ENCODE measurements at regions not wholly inside any gene's neighbourhood (a gene's known extent, or its start where the extent isn't known, plus 50 kb on each side); places are given as distances from the start of the nearest gene placed in this dataset.

DNA sequence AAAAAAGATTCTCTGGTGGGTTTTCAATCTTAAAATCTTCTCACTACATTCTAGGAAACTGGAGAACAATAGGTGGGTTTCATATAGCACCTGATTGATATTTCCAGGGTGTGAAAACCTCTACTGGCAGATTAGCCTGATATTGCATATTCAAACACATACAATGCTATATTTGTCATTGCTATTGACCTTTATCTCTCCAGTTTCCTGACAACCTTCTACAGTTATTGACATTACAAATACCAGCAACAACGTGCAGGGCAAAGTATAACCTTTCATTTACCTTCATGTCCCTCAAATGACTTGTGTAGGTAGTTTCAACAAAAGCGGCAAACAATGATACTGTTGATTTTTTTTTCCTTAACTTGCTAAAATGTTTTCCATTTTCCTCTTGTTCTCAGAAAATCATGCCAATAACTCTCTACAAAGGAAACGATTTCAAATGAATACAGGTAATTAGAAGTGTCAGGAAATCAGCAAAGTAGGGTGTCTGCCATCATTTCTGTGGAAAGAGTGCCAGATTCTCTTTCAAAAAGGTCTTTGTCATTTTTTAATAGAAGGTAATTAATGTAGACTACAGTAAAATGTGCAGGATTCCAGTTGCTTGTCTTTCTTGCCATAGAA is 72.6 kb upstream of the CDIN1 start:
- no peak for TF ChIP-seq EZH2 (IDR thresholded peaks at IDR 0.05; ENCODE audit: insufficient read depth, low read length)
- TF ChIP-seq, protein P1, sequence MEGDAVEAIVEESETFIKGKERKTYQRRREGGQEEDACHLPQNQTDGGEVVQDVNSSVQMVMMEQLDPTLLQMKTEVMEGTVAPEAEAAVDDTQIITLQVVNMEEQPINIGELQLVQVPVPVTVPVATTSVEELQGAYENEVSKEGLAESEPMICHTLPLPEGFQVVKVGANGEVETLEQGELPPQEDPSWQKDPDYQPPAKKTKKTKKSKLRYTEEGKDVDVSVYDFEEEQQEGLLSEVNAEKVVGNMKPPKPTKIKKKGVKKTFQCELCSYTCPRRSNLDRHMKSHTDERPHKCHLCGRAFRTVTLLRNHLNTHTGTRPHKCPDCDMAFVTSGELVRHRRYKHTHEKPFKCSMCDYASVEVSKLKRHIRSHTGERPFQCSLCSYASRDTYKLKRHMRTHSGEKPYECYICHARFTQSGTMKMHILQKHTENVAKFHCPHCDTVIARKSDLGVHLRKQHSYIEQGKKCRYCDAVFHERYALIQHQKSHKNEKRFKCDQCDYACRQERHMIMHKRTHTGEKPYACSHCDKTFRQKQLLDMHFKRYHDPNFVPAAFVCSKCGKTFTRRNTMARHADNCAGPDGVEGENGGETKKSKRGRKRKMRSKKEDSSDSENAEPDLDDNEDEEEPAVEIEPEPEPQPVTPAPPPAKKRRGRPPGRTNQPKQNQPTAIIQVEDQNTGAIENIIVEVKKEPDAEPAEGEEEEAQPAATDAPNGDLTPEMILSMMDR (IDR thresholded peaks at IDR 0.05; ENCODE audit: insufficient read depth, low read depth, low read length), result no peak

Data from astrocyte (in vitro differentiated cells and primary cell).